ENCODE measurements at regions not wholly inside any gene's neighbourhood (a gene's known extent, or its start where the extent isn't known, plus 50 kb on each side); places are given as distances from the start of the nearest gene placed in this dataset.

GRCh38 chr3:141418751-141419150 lies 50.4 kb downstream of the ZBTB38 start:
- DNase-seq, result no peak

DNA sequence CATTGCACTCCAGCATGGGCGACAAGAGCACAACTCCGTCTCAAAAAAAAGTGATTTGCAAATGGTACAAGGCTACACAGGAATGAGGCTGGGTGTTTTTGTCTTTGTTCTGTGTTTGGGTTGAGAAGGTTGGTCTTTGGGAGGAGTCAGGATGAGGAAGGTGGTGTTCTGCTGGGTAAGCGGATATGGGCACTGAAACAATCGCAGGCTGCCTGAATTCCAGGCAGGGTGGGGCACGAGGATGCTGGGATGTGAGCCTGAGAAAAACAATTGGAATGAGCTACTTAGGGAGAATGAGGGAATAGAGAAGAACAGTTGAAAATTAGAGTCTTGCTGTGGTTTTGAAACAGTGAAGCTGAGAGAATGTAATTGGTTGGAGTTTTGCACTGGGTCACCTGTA lies 51.6 kb downstream of the ZBTB38 start:
- no peak for DNase-seq

DNA sequence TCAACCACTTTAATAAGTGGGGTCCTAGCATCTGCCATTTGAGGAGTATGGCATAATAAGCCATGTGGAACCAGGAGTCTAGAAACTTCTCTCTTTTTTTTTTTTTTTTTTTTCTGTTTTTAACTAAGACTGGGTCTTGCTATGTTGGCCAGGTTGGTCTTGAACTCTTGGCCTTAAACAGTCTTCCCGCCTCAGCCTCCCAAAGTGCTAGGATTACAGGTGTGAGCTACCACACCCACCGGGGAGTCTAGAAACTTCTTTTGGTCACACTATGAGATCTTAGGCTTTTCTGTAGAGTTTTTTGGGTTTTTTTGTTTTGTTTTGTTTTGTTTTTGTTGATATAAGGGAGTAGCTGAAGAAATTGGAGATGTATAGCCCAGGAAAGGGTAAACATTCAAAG lies 52.9 kb downstream of the ZBTB38 start:
- no peak for DNase-seq

DNA sequence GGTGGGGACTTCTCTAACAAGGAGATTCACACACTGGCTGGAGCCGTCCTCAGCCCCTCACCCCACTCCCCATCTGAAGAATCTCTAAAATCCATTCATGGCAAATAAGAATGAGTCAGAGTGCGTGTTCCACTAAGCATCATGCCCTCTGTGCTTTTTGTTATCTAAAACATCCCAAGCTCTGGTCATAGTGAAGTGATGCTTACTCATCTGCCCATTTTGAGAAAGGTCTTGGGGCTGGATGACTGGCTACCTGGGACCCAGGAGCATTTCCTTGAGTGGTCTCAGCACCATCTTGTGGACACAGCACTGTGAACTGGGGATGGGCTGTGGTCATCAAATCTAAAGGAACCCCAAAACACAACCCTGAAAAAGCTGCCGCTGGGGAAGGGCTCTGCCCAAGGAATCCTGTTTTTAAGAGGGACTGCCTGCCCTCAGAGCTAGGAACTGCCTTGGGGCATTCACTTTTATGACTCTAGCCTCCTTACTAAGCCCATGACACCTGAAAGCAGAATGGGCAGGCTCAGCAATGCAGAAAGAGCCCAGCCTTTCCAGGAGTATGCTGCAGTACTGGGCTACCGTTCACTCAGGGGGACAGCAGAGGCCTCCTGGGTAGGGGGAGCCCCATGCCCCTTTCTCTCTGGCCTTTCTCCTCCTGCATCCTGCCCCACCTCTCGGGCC lies 53.5 kb downstream of the ZBTB38 start:
- DNase-seq, result no peak

DNA sequence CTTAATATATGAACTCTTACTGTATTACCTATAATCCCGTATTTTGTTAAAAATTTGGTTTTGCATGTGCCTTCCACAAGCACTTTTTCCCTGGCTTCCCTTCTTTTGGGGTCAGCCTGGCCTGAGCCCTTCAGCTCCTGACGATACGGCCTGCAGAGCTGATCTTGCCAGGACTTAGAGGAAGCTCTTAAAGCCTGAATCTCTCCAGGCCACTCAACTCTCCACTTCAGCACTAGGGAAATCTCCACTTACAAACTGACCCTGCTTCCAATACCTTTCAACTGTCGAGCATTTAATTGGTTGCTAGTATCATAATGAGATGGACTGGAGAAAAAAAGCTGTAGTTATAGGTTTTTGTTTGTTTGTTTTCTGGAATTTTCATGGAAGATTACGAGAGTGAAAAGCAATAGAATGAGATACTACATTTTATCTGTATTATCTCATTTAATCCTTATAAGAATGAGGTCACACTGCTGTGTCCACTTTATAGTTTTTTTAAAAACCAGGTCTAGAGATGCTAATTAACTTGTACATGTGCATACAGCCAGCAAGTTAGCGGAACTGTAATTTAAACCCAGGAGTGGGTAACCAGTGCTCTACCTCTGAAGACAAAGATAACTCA lies 54.8 kb downstream of the ZBTB38 start:
- no peak for DNase-seq

- DNase-seq, result no peak
These were observed 57.4 kb downstream of the ZBTB38 start for GRCh38 chr3:141425523-141426233.

DNA sequence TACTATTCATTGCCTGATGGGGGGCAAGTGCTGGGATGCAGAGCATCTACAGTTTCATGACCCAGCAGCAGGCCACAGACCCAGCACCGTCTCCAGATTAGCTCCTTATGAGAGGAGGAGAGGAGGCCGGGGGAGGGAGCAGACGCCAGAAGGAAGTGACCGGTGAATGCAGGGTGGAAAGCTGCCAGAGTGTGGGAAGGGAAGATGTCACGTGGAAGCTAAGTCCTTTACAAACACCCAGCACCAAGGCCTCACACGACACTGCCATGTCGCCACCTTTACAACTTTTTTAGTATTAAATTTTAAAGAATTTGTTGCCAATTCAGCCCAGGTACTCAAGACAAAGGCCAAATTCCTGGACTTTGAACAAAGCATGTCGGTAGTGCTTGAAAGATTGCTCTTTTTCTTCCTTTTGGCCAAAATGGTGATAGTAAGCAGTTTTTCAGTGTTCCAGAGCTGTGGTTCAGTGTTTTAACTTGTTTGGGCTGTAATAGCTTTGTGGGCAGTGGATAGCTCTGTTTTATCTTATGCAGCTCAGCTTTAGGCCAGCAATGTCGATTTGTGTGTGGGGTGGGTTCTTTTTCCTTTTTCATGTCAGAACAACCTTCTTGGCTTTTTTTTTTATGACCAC lies 58.2 kb downstream of the ZBTB38 start:
- DNase-seq, result no peak

- no peak for DNase-seq
These were observed 59.1 kb upstream of the RASA2 start for GRCh38 chr3:141427764-141428163.

GRCh38 chr3:141429371-141430035 lies 57.3 kb upstream of the RASA2 start:
- no peak for DNase-seq

DNA sequence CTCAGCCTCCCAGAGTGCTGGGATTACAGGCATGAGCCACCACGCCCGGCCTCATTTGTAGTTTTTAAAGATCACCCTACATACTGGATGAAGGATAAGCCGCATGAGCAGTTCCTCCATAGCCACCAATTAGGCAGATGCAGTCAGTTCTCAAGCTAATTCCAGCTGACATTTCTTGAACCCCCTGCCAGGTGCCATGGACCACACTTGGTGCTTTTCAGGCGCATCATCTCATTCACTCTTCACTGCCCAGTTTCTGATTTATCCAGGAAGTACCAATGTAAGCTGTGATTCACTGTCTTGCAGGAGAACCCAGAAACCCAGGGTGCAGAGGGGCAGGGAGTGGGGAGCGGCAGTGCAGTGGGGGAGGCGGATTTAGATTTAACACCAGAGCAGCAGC lies 56.5 kb upstream of the RASA2 start:
- no peak for DNase-seq

DNA sequence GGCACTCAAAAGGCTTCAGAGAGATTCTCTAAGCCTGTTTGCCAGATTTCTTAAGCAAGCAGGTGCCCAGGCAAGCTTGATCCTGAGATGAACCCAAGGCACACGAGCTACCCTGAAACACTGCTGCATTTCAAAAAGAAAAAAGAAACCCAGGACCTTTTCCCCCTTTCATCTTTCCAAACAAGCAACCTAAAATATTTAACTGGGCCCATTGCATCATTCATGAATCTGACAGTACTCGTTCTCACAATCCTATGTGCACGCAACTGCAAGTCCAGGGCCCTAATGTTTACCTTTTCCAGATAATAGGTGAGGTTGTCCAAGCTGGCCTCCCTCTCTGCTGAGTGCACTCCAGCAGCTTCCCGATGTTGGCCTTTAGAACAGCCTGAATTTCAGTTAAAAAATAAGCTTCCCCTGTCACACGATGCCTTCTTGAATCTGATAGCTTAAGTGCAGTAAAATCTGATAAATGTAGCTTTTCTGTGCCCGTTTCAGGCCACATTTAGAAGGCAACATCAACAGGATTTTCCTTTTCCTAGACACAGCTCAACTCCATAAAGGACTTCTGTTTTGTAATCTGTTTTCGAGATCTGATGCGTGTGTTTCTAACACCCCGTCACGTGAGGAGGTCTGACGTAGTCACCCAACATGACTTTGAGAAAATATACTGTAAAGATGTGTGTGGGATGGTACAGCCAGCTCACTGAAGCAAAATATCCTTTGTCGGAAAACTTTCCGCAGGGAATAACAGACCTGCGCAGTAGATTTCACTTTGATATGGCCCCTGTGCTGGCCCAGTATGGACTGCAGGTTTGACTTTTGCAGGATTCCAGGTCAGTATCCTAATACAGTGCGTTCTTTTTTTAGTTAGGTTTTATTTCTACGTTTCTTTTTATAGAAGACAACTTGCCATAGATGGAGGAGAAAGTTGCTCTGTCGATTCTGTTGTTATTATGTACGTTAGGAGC lies 55.1 kb upstream of the RASA2 start:
- DNase-seq, result peak in 1 of 2 experiments; percentile 31

DNA sequence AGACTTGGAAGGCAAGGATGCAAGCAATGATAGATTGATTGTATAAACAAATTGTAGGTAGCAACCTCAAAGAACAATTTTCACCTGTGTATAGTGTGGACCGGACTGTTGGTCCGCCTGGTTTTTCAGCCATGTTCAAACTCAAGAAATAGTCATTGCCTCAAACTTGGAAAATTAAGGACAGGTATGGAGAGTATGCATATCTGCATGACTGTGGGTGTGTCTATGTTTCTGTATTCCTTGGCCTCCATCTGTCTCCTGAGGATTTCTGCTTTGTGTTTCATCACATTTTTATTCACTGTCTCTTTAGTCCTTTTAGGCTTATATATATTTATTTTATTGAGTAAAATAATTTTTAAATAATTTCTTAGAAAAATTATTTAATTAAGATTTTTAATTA lies 53.9 kb upstream of the RASA2 start:
- no peak for DNase-seq

DNA sequence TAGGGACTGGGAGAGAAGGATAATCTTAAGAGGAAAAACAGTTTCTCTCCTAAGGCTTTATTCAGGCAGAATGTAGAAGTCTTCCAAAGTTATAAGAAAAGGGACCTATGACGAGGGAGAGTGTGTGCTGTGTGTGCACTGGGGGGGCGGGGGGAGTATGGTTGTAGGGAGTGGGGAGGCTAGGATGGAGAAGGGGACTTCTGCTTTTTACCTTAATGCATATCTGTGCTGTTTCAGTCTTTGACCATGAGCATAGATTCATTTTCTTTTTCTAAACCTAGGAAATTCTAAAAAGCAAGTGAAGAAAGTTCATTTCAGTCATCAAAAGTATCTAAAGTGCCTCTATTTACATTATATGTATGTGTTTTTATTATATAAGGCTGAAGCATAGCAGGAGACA lies 52.6 kb upstream of the RASA2 start:
- no peak for DNase-seq

- DNase-seq, result no peak
These were observed 50.6 kb upstream of the RASA2 start for GRCh38 chr3:141436180-141436579.

Data from SHP77 (cell line).